B cell (primary cell): ENCODE measurements at regions not wholly inside any gene's neighbourhood (a gene's known extent, or its start where the extent isn't known, plus 50 kb on each side); places are given as distances from the start of the nearest gene placed in this dataset.

Experiments used
- ATAC-seq: fragments of 200-7000 bp; cut with Tn5 transposase; one replicate; pipeline ENCODE4 v1.10.0; 2021; ENCODE audit warnings: low read depth, mild to moderate bottlenecking, moderate number of reproducible peaks, moderate library complexity
- CTCF ChIA-PET: fragments of 350-600 bp; sonication (Branson Sonifier 250); formaldehyde crosslinking; loops from one replicate; lab custom pipeline; 2021; ENCODE audit warnings: antibody characterized with exemption, inconsistent platforms; lab: Charles Lee
- POLR2A ChIA-PET: fragments of 350-600 bp; sonication (Branson Sonifier 250); formaldehyde crosslinking; loops from one replicate; lab custom pipeline; 2021; ENCODE audit warnings: antibody characterized with exemption; lab: Charles Lee
- DNase-seq: peaks from one replicate; pipeline ENCODE4 v3.0.0; 2013
- H2AFZ ChIP-seq: 2 replicates; pipeline ENCODE4 v1.6.1; 2012; ENCODE audit warnings: mild to moderate bottlenecking, low read depth, low read length; ENCODE audit not compliant: insufficient read depth, poor library complexity, severe bottlenecking
- H3K27ac ChIP-seq, 2 donors: 1 replicate in 1 of 2; 2 replicates in 1 of 2; pipeline ENCODE4 v1.5.1; 2012 to 2013; ENCODE audit warnings: low read length in 2 of 2, mild to moderate bottlenecking in 2 of 2, moderate library complexity in 1 of 2
- H3K27me3 ChIP-seq, 4 experiments: fragments of 200-600 bp in 1 of 4; sonication (generic) in 1 of 4; replicated peaks in 1 of 4; 1 replicate in 2 of 4; 2 replicates in 2 of 4; pipeline versions ENCODE4 v1.6.1 to v1.7.0; 2013 to 2016; ENCODE audit warnings: low read length in 3 of 4, mild to moderate bottlenecking in 2 of 4, mixed read lengths in 1 of 4, moderate library complexity in 1 of 4; ENCODE audit not compliant: insufficient read depth in 4 of 4, control insufficient read depth in 3 of 4; ENCODE audit errors: control extremely low read depth in 1 of 4
- H3K36me3 ChIP-seq, 2 experiments: replicated peaks in 1 of 2; 1 replicate in 1 of 2; 2 replicates in 1 of 2; pipeline versions ENCODE4 v1.6.1 to v1.7.1; 2013; ENCODE audit warnings: low read length in 1 of 2; ENCODE audit not compliant: insufficient read depth in 2 of 2, control insufficient read depth in 1 of 2; ENCODE audit errors: control extremely low read depth in 1 of 2, extremely low read depth in 1 of 2
- H3K4me1 ChIP-seq, 2 donors: fragments of 200-600 bp in 1 of 2; sonication (generic) in 1 of 2; 1 replicate in 1 of 2; 2 replicates in 1 of 2; pipeline versions ENCODE4 v1.5.1 to v1.6.1; 2013 to 2017; ENCODE audit warnings: low read length in 2 of 2; ENCODE audit not compliant: control insufficient read depth in 2 of 2, insufficient read depth in 2 of 2
- H3K4me2 ChIP-seq: replicated peaks from 2 replicates; pipeline ENCODE3; 2012; ENCODE audit warnings: mild to moderate bottlenecking, low read depth, low read length; ENCODE audit not compliant: poor library complexity, severe bottlenecking
- H3K4me3 ChIP-seq, 5 experiments: fragments of 200-600 bp in 1 of 5; sonication (generic) in 1 of 5; 1 replicate in 3 of 5; 2 replicates in 2 of 5; pipeline versions ENCODE4 v1.5.1 to v1.7.0; 2011 to 2016; ENCODE audit warnings: low read length in 4 of 5, mild to moderate bottlenecking in 4 of 5, low read depth in 2 of 5, control low read depth in 1 of 5, moderate library complexity in 1 of 5; ENCODE audit not compliant: insufficient read depth in 1 of 5; ENCODE audit errors: control extremely low read depth in 1 of 5, extremely low read depth in 1 of 5
- H3K79me2 ChIP-seq: fragments of 200-600 bp; sonication (generic); one replicate; pipeline ENCODE4 v1.6.0; 2016; ENCODE audit warnings: low read length; ENCODE audit not compliant: control insufficient read depth, insufficient read depth
- H3K9ac ChIP-seq: fragments of 200-600 bp; sonication (generic); 2 replicates; pipeline ENCODE4 v1.6.1; 2017; ENCODE audit warnings: mild to moderate bottlenecking, low read length, moderate library complexity
- H3K9me3 ChIP-seq, 3 donors: one replicate each; pipeline versions ENCODE4 v1.6.1 to v1.7.1; 2013; ENCODE audit warnings: low read length in 2 of 3; ENCODE audit not compliant: control insufficient read depth in 2 of 3, insufficient read depth in 1 of 3; ENCODE audit errors: control extremely low read depth in 1 of 3
- H4K20me1 ChIP-seq: 2 replicates; pipeline ENCODE4 v1.6.0; 2012; ENCODE audit warnings: mild to moderate bottlenecking, low read length; ENCODE audit not compliant: insufficient read depth, control insufficient read depth, poor library complexity, severe bottlenecking
- H3K27ac Mint-ChIP-seq: one replicate; pipeline ENCODE4 v1.8.0; 2021; ENCODE audit warnings: mixed read lengths
- H3K27me3 Mint-ChIP-seq: one replicate; pipeline ENCODE4 v1.8.0; 2021; ENCODE audit warnings: mixed read lengths
- H3K4me1 Mint-ChIP-seq: one replicate; pipeline ENCODE4 v1.8.0; 2021; ENCODE audit warnings: mixed read lengths
- H3K4me3 Mint-ChIP-seq: one replicate; pipeline ENCODE4 v1.8.0; 2021; ENCODE audit warnings: mixed read lengths
- H3K9me3 Mint-ChIP-seq: one replicate; pipeline ENCODE4 v1.8.0; 2022; ENCODE audit warnings: mixed read lengths; ENCODE audit not compliant: insufficient read depth
- EZH2 ChIP-seq: IDR thresholded peaks from 2 replicates; pipeline ENCODE4 v1.6.1; 2012; ENCODE audit warnings: borderline replicate concordance, low read depth, mild to moderate bottlenecking, moderate library complexity, low read length; ENCODE audit not compliant: insufficient read depth, poor library complexity, severe bottlenecking
- WGBS: methylation state at CpG from one replicate; pipeline ENCODE4 v1.1.5; 2013; ENCODE audit warnings: missing lambda C conversion rate; ENCODE audit not compliant: insufficient coverage; 5-methylcytosine and 5-hydroxymethylcytosine counted together
- intact Hi-C: fragments of 100-400 bp; cut with micrococcal nuclease; formaldehyde crosslinking; loops from one replicate; pipeline ENCODE4 v1.10.0; 2022
- TF ChIP-seq, protein P1 (sequence below): fragments of 200-600 bp; IDR thresholded peaks from one replicate; pipeline ENCODE4 v1.8.0; 2022; ENCODE audit warnings: antibody characterized with exemption, mild to moderate bottlenecking

DNA sequence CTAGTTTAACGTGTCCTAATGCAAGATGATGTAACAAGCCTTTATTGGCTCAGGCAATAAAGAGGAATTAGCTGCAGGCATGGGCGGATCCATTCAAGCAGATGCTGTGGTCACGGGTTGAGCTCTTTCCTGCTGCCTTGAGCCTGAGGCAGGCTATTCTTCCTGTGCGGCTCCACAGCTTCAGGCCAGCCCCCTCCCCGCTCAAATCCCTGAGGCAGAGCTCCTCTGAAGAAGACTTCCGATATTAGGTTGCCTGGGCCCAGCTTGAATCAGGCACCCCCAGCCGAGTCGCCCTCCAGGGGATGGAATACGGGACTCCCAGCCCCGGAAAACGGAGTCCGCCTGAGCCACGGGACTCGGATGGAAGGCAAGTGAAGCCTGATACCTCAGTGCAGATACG is 95.0 kb upstream of the RUFY1 start:
- Histone ChIP-seq H2AFZ (no peak overlapping the region), H3K27ac (no peak overlapping the region), H3K4me1 (no peaks in the 10 kb centered on the region), H3K36me3 (no peaks in the 10 kb centered on the region), H3K4me2 (no peak overlapping the region), H3K9me3 (peaks cover 0 to 40% (median 0%) of the 10 kb centered on the region in 3 donors), H3K9ac (no peak overlapping the region), H3K4me3 (no peak overlapping the region), H4K20me1 (no peaks in the 10 kb centered on the region), H3K27me3 (peaks cover 0 to 2% (median 0%) of the 10 kb centered on the region in 4 experiments), H3K79me2 (no peaks in the 10 kb centered on the region)
- Mint-ChIP-seq H3K27me3 (peaks cover 11% of the 10 kb centered on the region), H3K27ac (no peak overlapping the region), H3K4me3 (no peak overlapping the region), H3K4me1 (no peaks in the 10 kb centered on the region), H3K9me3 (no peaks in the 10 kb centered on the region)
- ChIA-PET POLR2A (no interaction called here), CTCF (no interaction called here)
- TF ChIP-seq, protein P1, sequence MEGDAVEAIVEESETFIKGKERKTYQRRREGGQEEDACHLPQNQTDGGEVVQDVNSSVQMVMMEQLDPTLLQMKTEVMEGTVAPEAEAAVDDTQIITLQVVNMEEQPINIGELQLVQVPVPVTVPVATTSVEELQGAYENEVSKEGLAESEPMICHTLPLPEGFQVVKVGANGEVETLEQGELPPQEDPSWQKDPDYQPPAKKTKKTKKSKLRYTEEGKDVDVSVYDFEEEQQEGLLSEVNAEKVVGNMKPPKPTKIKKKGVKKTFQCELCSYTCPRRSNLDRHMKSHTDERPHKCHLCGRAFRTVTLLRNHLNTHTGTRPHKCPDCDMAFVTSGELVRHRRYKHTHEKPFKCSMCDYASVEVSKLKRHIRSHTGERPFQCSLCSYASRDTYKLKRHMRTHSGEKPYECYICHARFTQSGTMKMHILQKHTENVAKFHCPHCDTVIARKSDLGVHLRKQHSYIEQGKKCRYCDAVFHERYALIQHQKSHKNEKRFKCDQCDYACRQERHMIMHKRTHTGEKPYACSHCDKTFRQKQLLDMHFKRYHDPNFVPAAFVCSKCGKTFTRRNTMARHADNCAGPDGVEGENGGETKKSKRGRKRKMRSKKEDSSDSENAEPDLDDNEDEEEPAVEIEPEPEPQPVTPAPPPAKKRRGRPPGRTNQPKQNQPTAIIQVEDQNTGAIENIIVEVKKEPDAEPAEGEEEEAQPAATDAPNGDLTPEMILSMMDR = no peak
- TF ChIP-seq EZH2 = no peak
- ATAC-seq (no peak), DNase-seq (no peak)
- intact Hi-C loops = no loop called here
- 88% methylated on average over 15 of the region's 15 CpGs for WGBS

DNA sequence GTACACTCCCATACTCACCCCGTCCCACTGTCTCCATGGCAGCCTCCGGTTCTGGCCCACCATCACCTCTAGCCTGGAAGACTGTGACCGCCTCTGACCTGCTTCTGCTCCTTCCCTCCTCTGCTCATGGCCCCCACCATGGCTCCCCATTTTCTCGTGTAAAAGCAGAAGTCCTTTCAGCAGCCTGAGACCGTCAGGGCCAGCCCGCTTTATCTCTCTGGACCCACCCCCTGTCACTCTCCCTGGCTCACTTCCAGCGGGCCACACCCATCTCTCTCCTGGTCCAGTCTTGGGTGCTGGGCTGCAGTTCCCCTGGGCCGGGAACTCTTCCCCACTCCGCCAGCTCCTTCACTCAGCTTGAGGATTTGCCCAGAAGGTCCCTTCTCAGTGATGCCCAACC is 96.0 kb upstream of the RUFY1 start:
- Histone ChIP-seq H4K20me1 (no peaks in the 10 kb centered on the region), H3K4me1 (no peaks in the 10 kb centered on the region), H3K9me3 (peaks cover 0 to 40% (median 0%) of the 10 kb centered on the region in 3 donors), H3K27ac (no peak overlapping the region), H3K4me3 (no peak overlapping the region), H3K9ac (no peak overlapping the region), H3K27me3 (no peaks in the 10 kb centered on the region), H2AFZ (no peak overlapping the region), H3K36me3 (no peaks in the 10 kb centered on the region), H3K79me2 (no peaks in the 10 kb centered on the region), H3K4me2 (no peak overlapping the region)
- DNase-seq = no peak
- ATAC-seq = no peak
- intact Hi-C loops = no loop called here
- H3K4me3 Mint-ChIP-seq = no peak overlapping the region
- no peak for TF ChIP-seq EZH2
- TF ChIP-seq, protein P1 = no peak
- H3K27me3 Mint-ChIP-seq = peaks cover 11% of the 10 kb centered on the region
- CTCF ChIA-PET = no interaction called here
- 78% methylated on average over 9 of the region's 9 CpGs for WGBS
- POLR2A ChIA-PET = no interaction called here
- H3K27ac Mint-ChIP-seq = no peak overlapping the region
- no peaks in the 10 kb centered on the region for H3K9me3 Mint-ChIP-seq
- H3K4me1 Mint-ChIP-seq = no peaks in the 10 kb centered on the region
